ENCODE measurements at regions not wholly inside any gene's neighbourhood (a gene's known extent, or its start where the extent isn't known, plus 50 kb on each side); places are given as distances from the start of the nearest gene placed in this dataset.

GRCh38 chr4:110949542-110949941, 326.7 kb upstream of the PITX2 start:
- TF ChIP-seq CTCF (IDR thresholded peaks at IDR 0.05 in 2 of 3, conservative IDR thresholded peaks at IDR 0.05 in 1 of 3; ENCODE audit: insufficient read depth in 2 of 3, low read depth in 1 of 3, low read length in 3 of 3) (no peak), EWSR1 (IDR thresholded peaks at IDR 0.05; ENCODE audit: borderline replicate concordance, low read depth, partially characterized antibody) (no peak), TARDBP (IDR thresholded peaks at IDR 0.05) (no peak), ZNF431 (CRISPR knock-in tag; IDR thresholded peaks at IDR 0.05) (no peak), L3MBTL2 (IDR thresholded peaks at IDR 0.05) (no peak), AFF4 (CRISPR knock-in tag; IDR thresholded peaks at IDR 0.05) (no peak), ZNF785 (CRISPR knock-in tag; IDR thresholded peaks at IDR 0.05) (no peak), POLR2A (conservative IDR thresholded peaks at IDR 0.05) (no peak), FOXM1 (IDR thresholded peaks at IDR 0.05; ENCODE audit: low read depth) (no peak), FOXM1 (CRISPR knock-in tag; IDR thresholded peaks at IDR 0.05; ENCODE audit: low read depth) (no peak), SMAD3 (CRISPR knock-in tag; conservative IDR thresholded peaks at IDR 0.05) (no peak), TEAD4 (IDR thresholded peaks at IDR 0.05; ENCODE audit: low read length) (no peak), TEAD4 (CRISPR knock-in tag; IDR thresholded peaks at IDR 0.05; ENCODE audit: borderline replicate concordance) (no peak)
